ENCODE measurements at regions not wholly inside any gene's neighbourhood (a gene's known extent, or its start where the extent isn't known, plus 50 kb on each side); places are given as distances from the start of the nearest gene placed in this dataset.

GRCh38 chr6:23349521-23350147 is 776.4 kb upstream of the NRSN1 start:
- TF ChIP-seq CTCF (IDR thresholded peaks at IDR 0.05) (no peak), POLR2A (IDR thresholded peaks at IDR 0.05) (no peak)
